ENCODE measurements at regions not wholly inside any gene's neighbourhood (a gene's known extent, or its start where the extent isn't known, plus 50 kb on each side); places are given as distances from the start of the nearest gene placed in this dataset.

GRCh38 chr5:125293726-125294125 lies 547.3 kb upstream of the ZNF608 start:
- Histone ChIP-seq H3K4me3 (ENCODE audit: low read depth, low read length) (no peak overlapping the region), H3K36me3 (ENCODE audit: control insufficient read depth, insufficient read depth, low read length) (no peaks in the 10 kb centered on the region), H3K27me3 (replicated peaks; ENCODE audit: control insufficient read depth, insufficient read depth, low read length) (no peaks in the 10 kb centered on the region), H3K9me3 (no peaks in the 10 kb centered on the region), H3K4me1 (no peaks in the 10 kb centered on the region)
- Mint-ChIP-seq H3K27me3 (ENCODE audit: insufficient read depth, unreplicated experiment) (no peaks in the 10 kb centered on the region), H3K9me3 (ENCODE audit: unreplicated experiment) (no peaks in the 10 kb centered on the region), H3K4me3 (ENCODE audit: unreplicated experiment) (no peak overlapping the region), H3K27ac (ENCODE audit: unreplicated experiment) (no peak overlapping the region), H3K4me1 (ENCODE audit: low read depth, unreplicated experiment) (peaks cover 20% of the 10 kb centered on the region), H3K36me3 (ENCODE audit: insufficient read depth, unreplicated experiment) (no peaks in the 10 kb centered on the region)
- intact Hi-C loops (cut with micrococcal nuclease; ENCODE audit: unreplicated experiment), result no loop called here
- POLR2A ChIA-PET, result no interaction called here
- TF ChIP-seq CTCF (IDR thresholded peaks at IDR 0.05; ENCODE audit: insufficient read depth in 1 of 2, low read depth in 1 of 2, low read length in 1 of 2, severe bottlenecking in 1 of 2, unreplicated experiment in 1 of 2), result no peak
- no TSS peak for BruUV-seq (replicated peaks)
- CTCF ChIA-PET, result no interaction called here
- DNase-seq, result no peak

- H3K27ac Mint-ChIP-seq (ENCODE audit: unreplicated experiment), result no peak overlapping the region
- DNase-seq, result no peak
- Histone ChIP-seq H3K4me1 (no peaks in the 10 kb centered on the region), H3K36me3 (ENCODE audit: control insufficient read depth, insufficient read depth, low read length) (no peaks in the 10 kb centered on the region), H3K27me3 (replicated peaks; ENCODE audit: control insufficient read depth, insufficient read depth, low read length) (no peaks in the 10 kb centered on the region), H3K4me3 (ENCODE audit: low read depth, low read length) (no peak overlapping the region), H3K9me3 (no peaks in the 10 kb centered on the region)
- BruUV-seq (replicated peaks), result no TSS peak
- no peaks in the 10 kb centered on the region for H3K9me3 Mint-ChIP-seq (ENCODE audit: unreplicated experiment)
- TF ChIP-seq CTCF (IDR thresholded peaks at IDR 0.05; ENCODE audit: insufficient read depth in 1 of 2, low read depth in 1 of 2, low read length in 1 of 2, severe bottlenecking in 1 of 2, unreplicated experiment in 1 of 2), result no peak
- no peaks in the 10 kb centered on the region for H3K36me3 Mint-ChIP-seq (ENCODE audit: insufficient read depth, unreplicated experiment)
- H3K4me1 Mint-ChIP-seq (ENCODE audit: low read depth, unreplicated experiment), result peaks cover 20% of the 10 kb centered on the region
- ChIA-PET CTCF (no interaction called here), POLR2A (no interaction called here)
- H3K27me3 Mint-ChIP-seq (ENCODE audit: insufficient read depth, unreplicated experiment), result no peaks in the 10 kb centered on the region
- no peak overlapping the region for H3K4me3 Mint-ChIP-seq (ENCODE audit: unreplicated experiment)
- intact Hi-C loops (cut with micrococcal nuclease; ENCODE audit: unreplicated experiment), result no loop called here
These were observed 548.4 kb upstream of the ZNF608 start for GRCh38 chr5:125294844-125295243.

GRCh38 chr5:125295405-125295872 lies 549.0 kb upstream of the ZNF608 start:
- POLR2A ChIA-PET, result no interaction called here
- H3K9me3 ChIP-seq, result no peaks in the 10 kb centered on the region
- no peak overlapping the region for H3K4me3 Mint-ChIP-seq (ENCODE audit: unreplicated experiment)

More at GRCh38 chr5:125295405-125295872, 549.0 kb upstream of the ZNF608 start:
- Mint-ChIP-seq H3K36me3 (ENCODE audit: insufficient read depth, unreplicated experiment) (no peaks in the 10 kb centered on the region), H3K9me3 (ENCODE audit: unreplicated experiment) (no peaks in the 10 kb centered on the region), H3K27ac (ENCODE audit: unreplicated experiment) (no peak overlapping the region), H3K4me1 (ENCODE audit: low read depth, unreplicated experiment) (peaks cover 20% of the 10 kb centered on the region), H3K27me3 (ENCODE audit: insufficient read depth, unreplicated experiment) (no peaks in the 10 kb centered on the region)
- Histone ChIP-seq H3K4me1 (no peaks in the 10 kb centered on the region), H3K36me3 (ENCODE audit: control insufficient read depth, insufficient read depth, low read length) (no peaks in the 10 kb centered on the region), H3K27me3 (replicated peaks; ENCODE audit: control insufficient read depth, insufficient read depth, low read length) (no peaks in the 10 kb centered on the region), H3K4me3 (ENCODE audit: low read depth, low read length) (no peak overlapping the region)
- no peak for DNase-seq
- CTCF ChIA-PET, result no interaction called here
- no peak for TF ChIP-seq CTCF (IDR thresholded peaks at IDR 0.05; ENCODE audit: insufficient read depth in 1 of 2, low read depth in 1 of 2, low read length in 1 of 2, severe bottlenecking in 1 of 2, unreplicated experiment in 1 of 2)
- intact Hi-C loops (cut with micrococcal nuclease; ENCODE audit: unreplicated experiment), result no loop called here
- no TSS peak for BruUV-seq (replicated peaks)
